GM12878 (cell line): ENCODE measurements at regions not wholly inside any gene's neighbourhood (a gene's known extent, or its start where the extent isn't known, plus 50 kb on each side); places are given as distances from the start of the nearest gene placed in this dataset.

Experiments
- ATAC-seq: fragments of 200-7000 bp; cut with Tn5 transposase; 3 replicates; pipeline ENCODE4 v1.9.1; 2020; ENCODE audit warnings: mild to moderate bottlenecking, moderate library complexity
- BruUV-seq: library from RNA; stranded (reverse); fragments of 400-500 nt; replicated peaks from 2 replicates; lab custom pipeline; 2021; lab: Mats Ljungman, UMichigan
- CTCF ChIA-PET: fragments of 300-600 bp; sonication (Branson Sonifier 250); formaldehyde crosslinking; extraction: SDS; loops from one replicate; lab custom pipeline; 2021; ENCODE audit warnings: inconsistent platforms; lab: Yijun Ruan, JAX
- POLR2A ChIA-PET: fragments of 350-600 bp; formaldehyde crosslinking; extraction: SDS; loops from one replicate; lab custom pipeline; 2021; ENCODE audit warnings: inconsistent platforms; lab: Charles Lee
- RAD21 ChIA-PET: fragments of 300-600 bp; sonication (Branson Sonifier 250); formaldehyde crosslinking; loops from one replicate; lab custom pipeline; 2023; ENCODE audit warnings: antibody characterized with exemption; ENCODE audit not compliant: unreplicated experiment; lab: Charles Lee
- SMC1A ChIA-PET: fragments of 300-600 bp; sonication (Branson Sonifier 250); formaldehyde crosslinking; loops from one replicate; lab custom pipeline; 2023; ENCODE audit not compliant: unreplicated experiment, uncharacterized antibody; lab: Charles Lee
- DNase-seq: peaks from one replicate; pipeline ENCODE4 v3.0.0-alpha.2; 2011; ENCODE audit warnings: low read depth, low spot score
- FAIRE-seq: peaks from 3 replicates; lab custom pipeline; 2011; peaks lifted over from hg19 to GRCh38; lab: Jason Lieb, UNC
- H2AFZ ChIP-seq: 2 replicates; pipeline ENCODE4 v1.6.0; 2011; ENCODE audit warnings: low read depth, low read length, control low read depth; ENCODE audit not compliant: control insufficient read depth
- H3K27ac ChIP-seq: 2 replicates; pipeline ENCODE4 v1.5.1; 2011; ENCODE audit warnings: control low read depth; ENCODE audit not compliant: control insufficient read depth, insufficient read depth
- H3K27me3 ChIP-seq, 2 experiments: replicated peaks in 1 of 2; 2 replicates each; pipeline versions ENCODE4 v1.6.0 to v1.6.1; 2011; ENCODE audit warnings: low read length in 1 of 2; ENCODE audit not compliant: control insufficient read depth in 2 of 2, insufficient read depth in 2 of 2
- H3K36me3 ChIP-seq, 2 experiments: 2 replicates each; pipeline ENCODE4 v1.5.1; 2011; ENCODE audit warnings: low read length in 1 of 2; ENCODE audit not compliant: control insufficient read depth in 2 of 2, insufficient read depth in 2 of 2
- H3K4me1 ChIP-seq: 2 replicates; pipeline ENCODE4 v1.6.1; 2011; ENCODE audit warnings: mild to moderate bottlenecking, low read length, moderate library complexity, mixed read lengths; ENCODE audit not compliant: control insufficient read depth, insufficient read depth
- H3K4me2 ChIP-seq: 2 replicates; pipeline ENCODE4 v1.6.0; 2011; ENCODE audit warnings: control low read depth; ENCODE audit not compliant: control insufficient read depth, insufficient read depth
- H3K4me3 ChIP-seq: fragments of 200-600 bp; sonication (generic); 2 replicates; pipeline ENCODE4 v1.5.1; 2016
- H3K79me2 ChIP-seq: 2 replicates; pipeline ENCODE4 v1.6.0; 2011; ENCODE audit warnings: low read length; ENCODE audit not compliant: control insufficient read depth, insufficient read depth
- H3K9ac ChIP-seq: 2 replicates; pipeline ENCODE4 v1.8.0; 2011; ENCODE audit warnings: low read length, control low read depth, mixed read lengths; ENCODE audit not compliant: control insufficient read depth, insufficient read depth
- H3K9me3 ChIP-seq: replicated peaks from 3 replicates; pipeline ENCODE4 v1.5.1; 2011; ENCODE audit warnings: mild to moderate bottlenecking, low read length; ENCODE audit not compliant: control insufficient read depth, insufficient read depth
- H4K20me1 ChIP-seq: 2 replicates; pipeline ENCODE4 v1.6.0; 2011; ENCODE audit not compliant: control insufficient read depth, insufficient read depth
- BACH1 ChIP-seq: fragments of 450-650 bp; IDR thresholded peaks from 2 replicates; pipeline ENCODE4 v1.6.1; 2017; ENCODE audit warnings: mild to moderate bottlenecking, borderline replicate concordance
- CHD1 ChIP-seq: IDR thresholded peaks from 2 replicates; pipeline ENCODE4 v1.6.1; 2012; ENCODE audit warnings: low read depth, low read length, improper control_type of control experiment
- RELA ChIP-seq: fragments of 450-650 bp; IDR thresholded peaks from 2 replicates; pipeline ENCODE4 v1.8.0; 2014; ENCODE audit warnings: borderline replicate concordance; ENCODE audit not compliant: partially characterized antibody
- SMAD5 ChIP-seq: IDR thresholded peaks from 2 replicates; pipeline ENCODE4 v1.6.1; 2016; ENCODE audit warnings: antibody characterized with exemption, low read depth
- TAF1 ChIP-seq: IDR thresholded peaks from 2 replicates; pipeline ENCODE4 v1.6.1; 2011; ENCODE audit warnings: mild to moderate bottlenecking, low read depth, low read length, borderline replicate concordance
- WGBS: methylation state at CpG from one replicate; pipeline ENCODE4 v1.1.6; 2016; ENCODE audit warnings: low lambda C conversion rate; ENCODE audit not compliant: insufficient replicate concordance, insufficient coverage; ENCODE audit errors: missing lambda C conversion rate; 5-methylcytosine and 5-hydroxymethylcytosine counted together
- in situ Hi-C: fragments of 300-500 bp; cut with MboI; formaldehyde crosslinking; loops from 9 replicates; pipeline ENCODE4 v1.14.3; 2018; ENCODE audit warnings: mixed read lengths
- intact Hi-C: fragments of 100-400 bp; cut with micrococcal nuclease; formaldehyde crosslinking; loops from one replicate; pipeline ENCODE4 v1.14.2; 2022; ENCODE audit not compliant: unreplicated experiment
- TF ChIP-seq, protein P1 (sequence below): fragments of 450-650 bp; IDR thresholded peaks from 2 replicates; pipeline ENCODE4 v1.6.1; 2017; ENCODE audit warnings: low read depth, mild to moderate bottlenecking, moderate library complexity
- TF ChIP-seq, protein P2 (sequence below): fragments of 150-350 bp; IDR thresholded peaks from 2 replicates; pipeline ENCODE4 v1.6.1; 2016; ENCODE audit warnings: low read depth, low read length
- TF ChIP-seq, protein P3 (sequence below): IDR thresholded peaks from 2 replicates; pipeline ENCODE4 v1.6.1; 2012; ENCODE audit warnings: mild to moderate bottlenecking, low read depth, low read length
- TF ChIP-seq, protein P4 (sequence below): fragments of 450-650 bp; IDR thresholded peaks from 2 replicates; pipeline ENCODE4 v1.6.1; 2017; ENCODE audit warnings: mild to moderate bottlenecking, moderate library complexity

DNA sequence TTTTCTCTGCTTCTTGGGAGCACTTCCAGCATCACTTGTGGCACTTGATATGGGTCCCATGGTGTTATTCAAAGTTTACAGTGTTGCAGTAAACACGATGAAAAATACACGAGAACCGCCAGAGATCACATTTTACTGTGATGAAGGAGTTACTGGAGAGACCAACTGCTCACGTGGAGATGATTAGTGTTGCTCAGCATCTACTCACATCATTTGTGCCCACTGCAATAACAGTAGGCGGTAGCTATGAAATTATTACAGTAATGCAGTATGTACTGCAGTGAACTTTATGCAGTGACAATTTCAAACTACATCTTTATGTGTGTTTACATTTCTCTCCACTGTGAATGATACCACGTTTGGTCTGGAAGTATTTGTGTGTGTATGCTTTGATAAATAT, 93.5 kb downstream of the SLC4A3 start (continued):
- TF ChIP-seq, protein P1, sequence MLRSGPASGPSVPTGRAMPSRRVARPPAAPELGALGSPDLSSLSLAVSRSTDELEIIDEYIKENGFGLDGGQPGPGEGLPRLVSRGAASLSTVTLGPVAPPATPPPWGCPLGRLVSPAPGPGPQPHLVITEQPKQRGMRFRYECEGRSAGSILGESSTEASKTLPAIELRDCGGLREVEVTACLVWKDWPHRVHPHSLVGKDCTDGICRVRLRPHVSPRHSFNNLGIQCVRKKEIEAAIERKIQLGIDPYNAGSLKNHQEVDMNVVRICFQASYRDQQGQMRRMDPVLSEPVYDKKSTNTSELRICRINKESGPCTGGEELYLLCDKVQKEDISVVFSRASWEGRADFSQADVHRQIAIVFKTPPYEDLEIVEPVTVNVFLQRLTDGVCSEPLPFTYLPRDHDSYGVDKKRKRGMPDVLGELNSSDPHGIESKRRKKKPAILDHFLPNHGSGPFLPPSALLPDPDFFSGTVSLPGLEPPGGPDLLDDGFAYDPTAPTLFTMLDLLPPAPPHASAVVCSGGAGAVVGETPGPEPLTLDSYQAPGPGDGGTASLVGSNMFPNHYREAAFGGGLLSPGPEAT, result no peak
- TF ChIP-seq SMAD5 (no peak), BACH1 (no peak)
- TF ChIP-seq, protein P2, sequence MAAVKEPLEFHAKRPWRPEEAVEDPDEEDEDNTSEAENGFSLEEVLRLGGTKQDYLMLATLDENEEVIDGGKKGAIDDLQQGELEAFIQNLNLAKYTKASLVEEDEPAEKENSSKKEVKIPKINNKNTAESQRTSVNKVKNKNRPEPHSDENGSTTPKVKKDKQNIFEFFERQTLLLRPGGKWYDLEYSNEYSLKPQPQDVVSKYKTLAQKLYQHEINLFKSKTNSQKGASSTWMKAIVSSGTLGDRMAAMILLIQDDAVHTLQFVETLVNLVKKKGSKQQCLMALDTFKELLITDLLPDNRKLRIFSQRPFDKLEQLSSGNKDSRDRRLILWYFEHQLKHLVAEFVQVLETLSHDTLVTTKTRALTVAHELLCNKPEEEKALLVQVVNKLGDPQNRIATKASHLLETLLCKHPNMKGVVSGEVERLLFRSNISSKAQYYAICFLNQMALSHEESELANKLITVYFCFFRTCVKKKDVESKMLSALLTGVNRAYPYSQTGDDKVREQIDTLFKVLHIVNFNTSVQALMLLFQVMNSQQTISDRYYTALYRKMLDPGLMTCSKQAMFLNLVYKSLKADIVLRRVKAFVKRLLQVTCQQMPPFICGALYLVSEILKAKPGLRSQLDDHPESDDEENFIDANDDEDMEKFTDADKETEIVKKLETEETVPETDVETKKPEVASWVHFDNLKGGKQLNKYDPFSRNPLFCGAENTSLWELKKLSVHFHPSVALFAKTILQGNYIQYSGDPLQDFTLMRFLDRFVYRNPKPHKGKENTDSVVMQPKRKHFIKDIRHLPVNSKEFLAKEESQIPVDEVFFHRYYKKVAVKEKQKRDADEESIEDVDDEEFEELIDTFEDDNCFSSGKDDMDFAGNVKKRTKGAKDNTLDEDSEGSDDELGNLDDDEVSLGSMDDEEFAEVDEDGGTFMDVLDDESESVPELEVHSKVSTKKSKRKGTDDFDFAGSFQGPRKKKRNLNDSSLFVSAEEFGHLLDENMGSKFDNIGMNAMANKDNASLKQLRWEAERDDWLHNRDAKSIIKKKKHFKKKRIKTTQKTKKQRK, result no peak

DNA sequence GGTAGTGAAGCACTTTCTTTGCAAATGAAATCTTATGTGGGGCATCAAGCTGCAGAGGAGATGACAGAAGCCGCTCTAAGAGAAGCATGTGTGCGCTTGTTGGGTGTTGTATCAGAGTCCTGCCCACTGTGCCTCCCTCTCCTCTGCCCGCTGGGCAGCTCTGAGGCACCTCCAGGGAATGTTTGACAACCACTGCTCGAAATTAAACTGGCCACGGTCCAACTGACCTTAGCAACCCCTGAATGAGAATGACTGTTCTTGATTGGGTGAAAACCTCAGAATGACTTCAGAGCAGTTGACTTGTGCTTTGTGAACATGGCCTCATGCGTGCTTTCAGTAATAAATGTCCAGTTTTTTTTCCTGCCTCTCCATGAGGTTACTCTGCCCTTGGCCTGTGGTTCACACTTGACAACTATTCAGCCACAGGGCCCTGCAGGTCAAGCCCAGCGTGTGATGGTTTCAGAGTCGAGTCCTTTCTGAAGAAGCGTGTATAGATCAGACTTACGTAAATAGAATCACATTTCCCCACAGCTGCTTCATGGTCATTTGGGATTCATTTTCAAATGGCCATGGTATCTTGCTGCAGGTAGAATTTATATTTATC, 94.9 kb downstream of the SLC4A3 start:
- intact Hi-C loops (no loop called here), in situ Hi-C loops (loop anchor here (10.0 kb wide), 1 partner anchor 1852 kb away; the partner anchor contains the start of gene EPHA4)
- Histone ChIP-seq H3K9me3 (no peaks in the 10 kb centered on the region), H3K27ac (no peak overlapping the region), H4K20me1 (no peaks in the 10 kb centered on the region), H3K4me2 (no peak overlapping the region), H3K27me3 (0 out of 4 replicates have a peak, but pooled peaks cover 0 to 3% of the 10 kb centered on the region in 2 experiments), H3K36me3 (no peaks in the 10 kb centered on the region), H2AFZ (no peak overlapping the region), H3K4me1 (no peaks in the 10 kb centered on the region), H3K9ac (no peak overlapping the region), H3K79me2 (no peaks in the 10 kb centered on the region), H3K4me3 (no peak overlapping the region)
- RAD21 ChIA-PET, result no interaction called here
- FAIRE-seq (no peak), DNase-seq (no peak), ATAC-seq (no peak)
- WGBS, result 53% methylated on average over 10 of the region's 10 CpGs
- CTCF ChIA-PET, result interaction anchor here (1.4 kb wide), 1 partner anchor 11 kb away, joined by 3 read pairs; no protein-coding TSS in a partner anchor
- POLR2A ChIA-PET, result no interaction called here
- BruUV-seq, result no TSS peak
- SMC1A ChIA-PET, result no interaction called here
- TF ChIP-seq, protein P3, sequence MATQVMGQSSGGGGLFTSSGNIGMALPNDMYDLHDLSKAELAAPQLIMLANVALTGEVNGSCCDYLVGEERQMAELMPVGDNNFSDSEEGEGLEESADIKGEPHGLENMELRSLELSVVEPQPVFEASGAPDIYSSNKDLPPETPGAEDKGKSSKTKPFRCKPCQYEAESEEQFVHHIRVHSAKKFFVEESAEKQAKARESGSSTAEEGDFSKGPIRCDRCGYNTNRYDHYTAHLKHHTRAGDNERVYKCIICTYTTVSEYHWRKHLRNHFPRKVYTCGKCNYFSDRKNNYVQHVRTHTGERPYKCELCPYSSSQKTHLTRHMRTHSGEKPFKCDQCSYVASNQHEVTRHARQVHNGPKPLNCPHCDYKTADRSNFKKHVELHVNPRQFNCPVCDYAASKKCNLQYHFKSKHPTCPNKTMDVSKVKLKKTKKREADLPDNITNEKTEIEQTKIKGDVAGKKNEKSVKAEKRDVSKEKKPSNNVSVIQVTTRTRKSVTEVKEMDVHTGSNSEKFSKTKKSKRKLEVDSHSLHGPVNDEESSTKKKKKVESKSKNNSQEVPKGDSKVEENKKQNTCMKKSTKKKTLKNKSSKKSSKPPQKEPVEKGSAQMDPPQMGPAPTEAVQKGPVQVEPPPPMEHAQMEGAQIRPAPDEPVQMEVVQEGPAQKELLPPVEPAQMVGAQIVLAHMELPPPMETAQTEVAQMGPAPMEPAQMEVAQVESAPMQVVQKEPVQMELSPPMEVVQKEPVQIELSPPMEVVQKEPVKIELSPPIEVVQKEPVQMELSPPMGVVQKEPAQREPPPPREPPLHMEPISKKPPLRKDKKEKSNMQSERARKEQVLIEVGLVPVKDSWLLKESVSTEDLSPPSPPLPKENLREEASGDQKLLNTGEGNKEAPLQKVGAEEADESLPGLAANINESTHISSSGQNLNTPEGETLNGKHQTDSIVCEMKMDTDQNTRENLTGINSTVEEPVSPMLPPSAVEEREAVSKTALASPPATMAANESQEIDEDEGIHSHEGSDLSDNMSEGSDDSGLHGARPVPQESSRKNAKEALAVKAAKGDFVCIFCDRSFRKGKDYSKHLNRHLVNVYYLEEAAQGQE, result no peak
- TF ChIP-seq TAF1 (no peak), CHD1 (no peak), RELA (no peak), SMAD5 (no peak)
- TF ChIP-seq, protein P4, sequence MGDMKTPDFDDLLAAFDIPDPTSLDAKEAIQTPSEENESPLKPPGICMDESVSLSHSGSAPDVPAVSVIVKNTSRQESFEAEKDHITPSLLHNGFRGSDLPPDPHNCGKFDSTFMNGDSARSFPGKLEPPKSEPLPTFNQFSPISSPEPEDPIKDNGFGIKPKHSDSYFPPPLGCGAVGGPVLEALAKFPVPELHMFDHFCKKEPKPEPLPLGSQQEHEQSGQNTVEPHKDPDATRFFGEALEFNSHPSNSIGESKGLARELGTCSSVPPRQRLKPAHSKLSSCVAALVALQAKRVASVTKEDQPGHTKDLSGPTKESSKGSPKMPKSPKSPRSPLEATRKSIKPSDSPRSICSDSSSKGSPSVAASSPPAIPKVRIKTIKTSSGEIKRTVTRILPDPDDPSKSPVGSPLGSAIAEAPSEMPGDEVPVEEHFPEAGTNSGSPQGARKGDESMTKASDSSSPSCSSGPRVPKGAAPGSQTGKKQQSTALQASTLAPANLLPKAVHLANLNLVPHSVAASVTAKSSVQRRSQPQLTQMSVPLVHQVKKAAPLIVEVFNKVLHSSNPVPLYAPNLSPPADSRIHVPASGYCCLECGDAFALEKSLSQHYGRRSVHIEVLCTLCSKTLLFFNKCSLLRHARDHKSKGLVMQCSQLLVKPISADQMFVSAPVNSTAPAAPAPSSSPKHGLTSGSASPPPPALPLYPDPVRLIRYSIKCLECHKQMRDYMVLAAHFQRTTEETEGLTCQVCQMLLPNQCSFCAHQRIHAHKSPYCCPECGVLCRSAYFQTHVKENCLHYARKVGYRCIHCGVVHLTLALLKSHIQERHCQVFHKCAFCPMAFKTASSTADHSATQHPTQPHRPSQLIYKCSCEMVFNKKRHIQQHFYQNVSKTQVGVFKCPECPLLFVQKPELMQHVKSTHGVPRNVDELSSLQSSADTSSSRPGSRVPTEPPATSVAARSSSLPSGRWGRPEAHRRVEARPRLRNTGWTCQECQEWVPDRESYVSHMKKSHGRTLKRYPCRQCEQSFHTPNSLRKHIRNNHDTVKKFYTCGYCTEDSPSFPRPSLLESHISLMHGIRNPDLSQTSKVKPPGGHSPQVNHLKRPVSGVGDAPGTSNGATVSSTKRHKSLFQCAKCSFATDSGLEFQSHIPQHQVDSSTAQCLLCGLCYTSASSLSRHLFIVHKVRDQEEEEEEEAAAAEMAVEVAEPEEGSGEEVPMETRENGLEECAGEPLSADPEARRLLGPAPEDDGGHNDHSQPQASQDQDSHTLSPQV, result no peak
